ENCODE measurements at regions not wholly inside any gene's neighbourhood (a gene's known extent, or its start where the extent isn't known, plus 50 kb on each side); places are given as distances from the start of the nearest gene placed in this dataset.

- TF ChIP-seq RAD21 (conservative IDR thresholded peaks at IDR 0.05): no peak
- TF ChIP-seq CTCF (IDR thresholded peaks at IDR 0.05; ENCODE audit: poor library complexity, severe bottlenecking): no peak
- no peak for TF ChIP-seq EZH2 (IDR thresholded peaks at IDR 0.05; ENCODE audit: borderline replicate concordance, insufficient read depth, low read length, poor library complexity, severe bottlenecking)
- no peak for TF ChIP-seq POLR2AphosphoS5 (IDR thresholded peaks at IDR 0.05)
- TF ChIP-seq, protein P1, sequence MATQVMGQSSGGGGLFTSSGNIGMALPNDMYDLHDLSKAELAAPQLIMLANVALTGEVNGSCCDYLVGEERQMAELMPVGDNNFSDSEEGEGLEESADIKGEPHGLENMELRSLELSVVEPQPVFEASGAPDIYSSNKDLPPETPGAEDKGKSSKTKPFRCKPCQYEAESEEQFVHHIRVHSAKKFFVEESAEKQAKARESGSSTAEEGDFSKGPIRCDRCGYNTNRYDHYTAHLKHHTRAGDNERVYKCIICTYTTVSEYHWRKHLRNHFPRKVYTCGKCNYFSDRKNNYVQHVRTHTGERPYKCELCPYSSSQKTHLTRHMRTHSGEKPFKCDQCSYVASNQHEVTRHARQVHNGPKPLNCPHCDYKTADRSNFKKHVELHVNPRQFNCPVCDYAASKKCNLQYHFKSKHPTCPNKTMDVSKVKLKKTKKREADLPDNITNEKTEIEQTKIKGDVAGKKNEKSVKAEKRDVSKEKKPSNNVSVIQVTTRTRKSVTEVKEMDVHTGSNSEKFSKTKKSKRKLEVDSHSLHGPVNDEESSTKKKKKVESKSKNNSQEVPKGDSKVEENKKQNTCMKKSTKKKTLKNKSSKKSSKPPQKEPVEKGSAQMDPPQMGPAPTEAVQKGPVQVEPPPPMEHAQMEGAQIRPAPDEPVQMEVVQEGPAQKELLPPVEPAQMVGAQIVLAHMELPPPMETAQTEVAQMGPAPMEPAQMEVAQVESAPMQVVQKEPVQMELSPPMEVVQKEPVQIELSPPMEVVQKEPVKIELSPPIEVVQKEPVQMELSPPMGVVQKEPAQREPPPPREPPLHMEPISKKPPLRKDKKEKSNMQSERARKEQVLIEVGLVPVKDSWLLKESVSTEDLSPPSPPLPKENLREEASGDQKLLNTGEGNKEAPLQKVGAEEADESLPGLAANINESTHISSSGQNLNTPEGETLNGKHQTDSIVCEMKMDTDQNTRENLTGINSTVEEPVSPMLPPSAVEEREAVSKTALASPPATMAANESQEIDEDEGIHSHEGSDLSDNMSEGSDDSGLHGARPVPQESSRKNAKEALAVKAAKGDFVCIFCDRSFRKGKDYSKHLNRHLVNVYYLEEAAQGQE (IDR thresholded peaks at IDR 0.05; ENCODE audit: borderline replicate concordance): no peak
- no peak for TF ChIP-seq TAF1 (IDR thresholded peaks at IDR 0.05; ENCODE audit: low read depth)
- no peak for TF ChIP-seq SMC3 (conservative IDR thresholded peaks at IDR 0.05; ENCODE audit: poor library complexity)
- no peak for TF ChIP-seq EP300 (conservative IDR thresholded peaks at IDR 0.05; ENCODE audit: poor library complexity, severe bottlenecking)
Measured at GRCh38 chr4:3700736-3701135, 65.4 kb upstream of the ADRA2C start.

Data from neural cell (in vitro differentiated cells).